ENCODE measurements at regions not wholly inside any gene's neighbourhood (a gene's known extent, or its start where the extent isn't known, plus 50 kb on each side); places are given as distances from the start of the nearest gene placed in this dataset.

GRCh38 chr7:49487830-49488140, 285.7 kb upstream of the VWC2 start:
- H2BK15ac ChIP-seq (ENCODE audit: low read depth, low read length), result no peak overlapping the region
- no peak overlapping the region for H3K9ac ChIP-seq (ENCODE audit: low read depth, low read length)
- H3K56ac ChIP-seq (ENCODE audit: extremely low read depth, insufficient read depth, low read length), result no peak overlapping the region
- H3K14ac ChIP-seq (replicated peaks; ENCODE audit: low read depth, low read length), result no peak overlapping the region
- BruUV-seq (replicated peaks), result no TSS peak
- TF ChIP-seq FOS (IDR thresholded peaks at IDR 0.05; ENCODE audit: low read depth, low read length) (no peak), ELK1 (IDR thresholded peaks at IDR 0.05; ENCODE audit: borderline replicate concordance, low read depth, low read length) (no peak), MXI1 (IDR thresholded peaks at IDR 0.05; ENCODE audit: borderline replicate concordance, low read depth, low read length) (no peak), CHD1 (IDR thresholded peaks at IDR 0.05; ENCODE audit: low read depth, low read length) (no peak), RAD21 (IDR thresholded peaks at IDR 0.05; ENCODE audit: low read length) (no peak), CTCF (conservative IDR thresholded peaks at IDR 0.05; ENCODE audit: low read depth, low read length) (no peak), NFE2L2 (IDR thresholded peaks at IDR 0.05; ENCODE audit: low read depth, low read length) (no peak), SMC3 (IDR thresholded peaks at IDR 0.05; ENCODE audit: low read depth, low read length) (no peak), MAZ (IDR thresholded peaks at IDR 0.05; ENCODE audit: borderline replicate concordance, low read depth, low read length) (no peak)
- dilution Hi-C loops (cut with HindIII; ENCODE audit: low sequenced_read_pairs, unreplicated experiment) (no loop called here), intact Hi-C loops (cut with micrococcal nuclease) (no loop called here), in situ Hi-C loops (cut with MboI; ENCODE audit: low sequenced_read_pairs) (no loop called here)
- no peak overlapping the region for H2AK5ac ChIP-seq (ENCODE audit: low read depth, low read length)
- ChIA-PET CTCF (interaction anchor here (0.5 kb wide), 1 partner anchor 1727 kb away, joined by 3 read pairs; no protein-coding TSS in a partner anchor), POLR2A (ENCODE audit: unreplicated experiment) (no interaction called here)
- no peak overlapping the region for H3K27ac ChIP-seq (ENCODE audit: insufficient read depth, low read length)
- no peak overlapping the region for H4K91ac ChIP-seq (ENCODE audit: insufficient read depth, low read depth, low read length)
- no peak overlapping the region for H3K4me3 ChIP-seq (ENCODE audit: insufficient read depth, low read depth, low read length)
- H2AFZ ChIP-seq (replicated peaks; ENCODE audit: low read length, poor library complexity), result no peak overlapping the region
- no peak overlapping the region for H4K5ac ChIP-seq (ENCODE audit: low read depth, low read length)
- no peaks in the 10 kb centered on the region for H3K4me1 ChIP-seq (ENCODE audit: control insufficient read depth, insufficient read depth, low read length)
- no peak overlapping the region for H2BK20ac ChIP-seq (ENCODE audit: low read depth, low read length)
- H3K27me3 ChIP-seq (ENCODE audit: control insufficient read depth, insufficient read depth, low read length), result no peaks in the 10 kb centered on the region
- H4K8ac ChIP-seq (ENCODE audit: low read depth in 2 of 2, low read length in 2 of 2), result no peak overlapping the region
- no peaks in the 10 kb centered on the region for H3K9me1 ChIP-seq (ENCODE audit: insufficient read depth, low read length)
- H3K18ac ChIP-seq (ENCODE audit: low read depth, low read length), result no peak overlapping the region
- no peak for DNase-seq
- no peak overlapping the region for H2BK120ac ChIP-seq (ENCODE audit: low read depth, low read length)
- no peak overlapping the region for H2AK9ac ChIP-seq (replicated peaks; ENCODE audit: low read depth, low read length, poor library complexity)
- no peaks in the 10 kb centered on the region for H4K20me1 ChIP-seq (ENCODE audit: insufficient read depth, low read length)
- no peaks in the 10 kb centered on the region for H3K36me3 ChIP-seq (ENCODE audit: control insufficient read depth, insufficient read depth, low read length)
- H3K4ac ChIP-seq (ENCODE audit: low read depth, low read length), result no peak overlapping the region
- H3K79me1 ChIP-seq (ENCODE audit: low read depth in 1 of 2, low read length in 2 of 2), result no peaks in the 10 kb centered on the region
- ATAC-seq (ENCODE audit: low read depth), result no peak
- H2BK5ac ChIP-seq (ENCODE audit: low read depth, low read length, poor library complexity, severe bottlenecking), result no peak overlapping the region
- H3K4me2 ChIP-seq (ENCODE audit: low read depth, low read length), result no peak overlapping the region
- no peak overlapping the region for H3K23ac ChIP-seq (ENCODE audit: low read depth, low read length)
- WGBS, 2 experiments (ENCODE audit: extremely low coverage in 2 of 2, insufficient read length in 1 of 2), result no CpG with 5 or more reads among the region's 3 CpGs
- no peaks in the 10 kb centered on the region; the same call in 1 of the 2 replicates for H3K9me3 ChIP-seq (ENCODE audit: control insufficient read depth, insufficient read depth, low read length)

All from IMR-90 (cell line).